GM21447 (cell line): ENCODE measurements at regions not wholly inside any gene's neighbourhood (a gene's known extent, or its start where the extent isn't known, plus 50 kb on each side); places are given as distances from the start of the nearest gene placed in this dataset.
"Not testable (repeated sequence)": the region's sequence is repeated elsewhere in the genome, so short reads cannot be mapped to it uniquely, and the experiment has no call there.

Experiments
- ATAC-seq: cut with Tn5 transposase; IDR thresholded peaks from one replicate; pipeline ENCODE4 v1.9.1; 2021; ENCODE audit not compliant: unreplicated experiment

DNA sequence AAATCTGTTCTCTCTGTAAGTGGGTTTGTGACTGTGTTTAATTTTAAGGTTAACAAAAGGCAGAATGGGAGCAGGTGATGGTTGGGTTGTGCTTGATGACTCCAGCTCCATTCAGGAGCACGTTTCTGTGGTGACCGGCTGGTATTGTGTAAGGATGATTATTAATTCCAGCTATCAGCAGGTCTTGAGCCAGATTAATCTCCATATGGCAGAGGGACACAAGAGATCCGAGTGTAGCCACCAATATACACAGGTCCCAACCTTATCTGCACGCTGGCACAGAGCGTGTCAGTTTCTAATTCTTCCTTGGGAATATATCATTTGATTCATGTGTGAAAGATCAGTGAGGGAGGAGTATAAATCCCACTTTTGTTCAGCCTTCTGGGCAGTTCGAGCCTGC lies 199.0 kb upstream of the DCC start:
- ATAC-seq = no peak

DNA sequence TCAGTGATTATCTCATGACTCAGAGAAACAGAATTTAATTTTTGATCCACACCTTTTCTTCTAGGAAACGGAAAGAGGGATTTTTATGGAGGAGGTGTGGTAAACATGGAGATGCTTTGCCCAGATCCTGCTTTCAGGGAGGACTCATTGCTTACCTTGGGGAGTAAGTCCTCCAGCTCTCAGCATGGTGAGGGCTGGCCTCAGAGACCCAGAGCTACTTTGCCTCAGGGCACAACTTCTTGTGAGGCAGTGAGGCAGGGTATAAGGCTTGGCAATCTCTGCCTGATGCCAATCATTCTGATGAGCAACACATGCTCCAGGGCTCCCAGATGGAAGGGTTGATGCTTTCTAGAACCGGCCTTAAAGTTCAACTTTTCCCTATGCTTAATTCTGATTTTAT lies 189.9 kb upstream of the DCC start:
- ATAC-seq = no peak

DNA sequence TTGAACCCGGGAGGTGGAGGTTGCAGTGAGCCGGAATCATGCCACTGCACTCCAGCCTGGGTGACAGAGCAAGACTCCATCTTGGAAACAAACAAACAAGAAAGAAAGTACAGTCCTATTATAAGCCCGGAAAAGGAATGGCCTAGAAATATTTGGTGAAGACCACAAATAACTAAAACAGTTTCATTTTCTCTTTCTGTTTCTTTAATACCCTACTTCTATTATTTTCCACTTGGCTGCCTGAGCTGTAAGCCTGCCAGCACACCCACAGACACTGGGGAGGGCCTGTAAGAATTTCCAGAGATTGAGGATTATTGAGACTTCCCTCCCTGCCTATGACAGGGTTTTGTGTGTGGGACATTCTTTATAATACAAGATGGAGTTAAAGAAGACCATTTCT lies 188.0 kb upstream of the DCC start:
- no peak for ATAC-seq

DNA sequence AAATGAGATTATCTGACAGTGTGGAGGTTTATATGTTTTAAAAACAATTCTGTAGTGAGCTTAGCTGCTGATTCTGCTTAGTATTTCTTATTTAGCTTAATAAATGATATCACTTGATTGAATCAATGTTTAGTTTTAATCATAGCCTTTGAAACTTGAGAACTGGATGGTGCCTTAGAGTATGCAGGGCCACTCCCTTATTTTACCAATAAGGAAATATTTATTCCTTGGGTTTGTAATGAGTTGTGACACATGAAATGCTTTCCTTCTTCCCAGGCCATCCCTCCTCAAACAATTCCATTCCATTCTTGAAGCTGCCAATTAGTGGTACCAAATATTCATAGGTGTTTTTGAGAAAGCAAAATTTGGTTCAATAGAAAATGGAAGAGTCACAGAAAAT lies 183.8 kb upstream of the DCC start:
- no peak for ATAC-seq

DNA sequence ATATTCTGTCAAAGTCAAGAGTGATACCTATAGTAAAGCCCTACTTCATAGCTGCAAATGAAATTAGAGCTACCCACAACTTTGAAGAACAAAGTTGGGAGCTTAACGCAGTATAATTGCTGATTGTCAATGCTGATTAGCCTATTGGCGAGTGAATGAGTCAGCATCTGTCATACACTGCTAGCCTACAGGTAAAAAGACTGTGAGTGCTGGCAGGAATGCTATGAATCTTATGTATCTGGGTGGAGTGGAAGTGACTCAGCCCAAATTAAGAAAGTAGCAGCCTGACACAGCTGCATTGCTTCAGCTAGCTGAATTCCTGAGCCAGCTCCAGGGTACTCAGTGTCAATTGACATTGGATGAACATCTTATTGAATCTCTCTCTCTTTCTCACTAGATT lies 179.4 kb upstream of the DCC start:
- no peak for ATAC-seq

DNA sequence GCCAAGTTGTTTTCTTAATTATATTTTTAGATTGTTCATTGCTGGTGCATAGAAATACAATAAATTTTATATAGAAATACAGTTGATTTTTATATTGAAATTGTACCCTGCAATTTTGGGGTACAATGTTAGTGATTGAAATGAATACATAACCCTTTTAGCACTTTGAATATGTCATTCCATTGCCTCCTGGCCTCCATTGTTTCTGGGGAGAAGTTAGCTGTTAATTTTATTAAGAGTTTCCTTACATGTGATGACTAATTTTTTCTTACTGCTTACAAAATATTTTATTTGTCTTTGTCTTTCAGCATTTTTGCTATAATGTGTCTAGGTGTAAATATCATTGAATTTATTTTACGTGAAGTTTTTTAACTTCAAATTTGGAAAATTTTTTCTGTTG lies 176.5 kb upstream of the DCC start:
- no peak for ATAC-seq

DNA sequence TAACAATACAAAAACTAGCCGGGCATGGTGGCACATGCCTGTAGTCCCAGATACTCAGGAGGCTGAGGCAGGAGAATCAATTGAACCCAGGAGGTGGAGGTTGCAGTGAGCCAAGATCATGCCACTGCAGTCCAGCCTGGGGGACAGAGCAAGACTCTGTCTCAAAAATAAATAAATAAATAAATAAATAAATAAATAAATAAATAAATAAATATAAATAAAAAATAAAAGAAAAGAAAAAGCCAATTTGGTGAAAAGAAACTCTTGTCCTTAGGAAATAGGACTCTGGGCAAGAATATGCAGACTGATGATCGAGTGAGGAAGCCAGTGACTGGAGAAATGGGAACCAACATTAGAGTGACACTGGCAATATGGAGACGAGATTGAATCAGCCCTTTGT lies 171.9 kb upstream of the DCC start:
- not testable (repeated sequence) for ATAC-seq

DNA sequence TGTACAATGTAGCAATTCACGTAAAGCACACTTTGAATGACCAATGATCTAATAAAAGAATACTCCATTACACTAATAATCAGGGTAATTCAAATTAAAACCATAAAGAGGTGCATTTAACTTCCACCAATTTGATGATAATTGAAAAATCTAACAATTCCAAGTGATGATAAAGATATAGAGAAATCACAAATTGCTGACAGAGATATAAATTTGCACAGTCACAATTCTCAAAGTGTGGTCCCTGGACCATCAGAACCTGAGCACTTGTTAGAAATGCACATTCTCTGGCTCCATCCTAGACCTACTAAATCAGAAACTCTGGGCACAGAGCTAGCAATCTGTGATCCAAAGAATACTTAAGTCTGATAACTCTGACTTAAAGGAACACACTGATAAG lies 165.8 kb upstream of the DCC start:
- ATAC-seq = no peak

DNA sequence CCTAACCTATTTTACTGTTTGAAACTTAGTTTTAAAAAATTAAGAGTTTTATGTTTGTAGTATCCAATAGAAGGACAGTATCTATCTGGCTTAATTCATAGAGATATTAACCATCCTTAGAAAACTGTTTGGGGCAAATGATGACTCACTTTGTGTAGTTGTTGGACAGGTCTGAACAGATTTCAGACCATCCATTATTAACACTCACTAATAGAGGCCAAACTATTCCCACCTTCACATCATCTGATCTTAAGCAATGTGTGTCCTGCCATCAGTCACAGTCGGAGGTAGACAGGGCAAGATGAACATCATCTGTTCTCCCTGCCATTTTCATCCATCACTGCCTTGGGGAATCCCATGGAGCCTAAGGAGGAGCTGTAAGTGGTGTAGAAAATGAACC lies 164.6 kb upstream of the DCC start:
- ATAC-seq = no peak

DNA sequence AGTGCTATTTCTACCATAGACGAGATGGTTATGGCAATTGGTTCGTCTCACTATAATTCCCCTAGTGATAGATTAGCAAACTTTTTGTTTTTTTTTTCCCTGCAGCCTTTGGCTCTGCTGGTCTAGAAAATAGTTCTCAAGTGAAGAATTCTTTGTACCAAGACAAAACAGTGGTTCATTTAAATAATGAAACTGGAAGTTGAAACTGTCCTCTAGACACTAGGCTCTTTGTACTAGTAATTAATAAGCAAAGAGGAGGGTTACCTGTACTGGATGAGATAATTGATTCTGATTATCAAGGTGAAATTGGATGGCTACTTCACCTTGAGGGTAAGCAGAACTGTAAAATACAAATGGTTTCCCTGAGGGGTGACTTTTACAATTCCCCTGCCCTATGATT lies 156.9 kb upstream of the DCC start:
- no peak for ATAC-seq

DNA sequence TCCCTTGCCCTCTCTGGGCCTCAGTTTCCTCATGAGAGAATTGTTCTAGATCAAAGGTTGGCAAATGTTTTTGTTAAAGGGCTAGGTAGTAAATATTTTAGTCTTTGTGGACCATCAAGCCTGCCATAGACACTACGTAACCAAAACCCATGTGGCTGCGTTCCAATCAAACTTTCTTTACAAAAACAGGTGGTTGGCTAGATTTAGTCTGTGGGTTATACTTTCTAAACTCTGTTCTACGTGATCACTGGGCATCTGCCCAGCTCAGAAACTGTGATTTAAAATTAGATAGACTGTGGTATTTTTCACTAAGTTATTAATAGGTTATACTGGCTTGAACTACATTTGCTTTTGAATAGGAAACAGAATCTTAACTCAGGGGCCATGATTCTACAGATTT lies 149.8 kb upstream of the DCC start:
- no peak for ATAC-seq

DNA sequence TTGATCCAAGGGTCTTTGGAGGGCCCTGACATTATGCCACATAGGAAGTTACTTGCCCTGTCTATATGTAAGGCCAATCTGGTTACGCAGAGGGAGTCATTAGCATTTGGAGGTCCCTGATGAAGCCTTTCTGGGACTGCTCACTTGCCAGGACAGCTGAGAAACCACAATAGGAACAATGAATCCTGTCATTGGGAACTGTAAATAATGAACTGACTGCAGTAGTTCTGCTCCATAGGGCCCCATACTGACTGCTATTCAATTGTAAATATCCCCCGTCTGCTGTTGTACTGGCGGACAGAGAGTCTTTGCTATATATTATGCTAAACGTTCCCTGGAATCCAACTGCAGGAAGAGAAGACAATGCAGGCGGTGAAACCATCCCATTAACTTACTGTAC lies 149.4 kb upstream of the DCC start:
- ATAC-seq = no peak

DNA sequence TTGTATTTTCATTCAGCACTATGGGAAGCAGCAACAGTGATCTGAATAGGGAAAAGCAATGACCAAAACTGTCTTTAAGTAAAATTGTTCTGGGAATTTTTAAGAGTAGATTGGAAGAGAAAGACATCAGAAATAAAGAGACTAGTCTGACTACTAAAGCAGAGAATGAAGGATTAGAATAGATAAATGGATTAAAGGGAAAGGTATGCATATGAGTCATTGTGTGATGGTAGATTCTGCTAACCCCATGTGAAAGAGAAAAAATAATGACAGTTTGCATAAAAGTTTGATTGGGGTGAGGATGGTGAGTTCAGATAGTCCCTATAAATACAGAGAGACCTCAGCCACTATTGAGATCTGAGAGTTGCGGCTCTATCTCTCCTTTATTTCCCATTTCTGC lies 139.6 kb upstream of the DCC start:
- ATAC-seq = no peak

DNA sequence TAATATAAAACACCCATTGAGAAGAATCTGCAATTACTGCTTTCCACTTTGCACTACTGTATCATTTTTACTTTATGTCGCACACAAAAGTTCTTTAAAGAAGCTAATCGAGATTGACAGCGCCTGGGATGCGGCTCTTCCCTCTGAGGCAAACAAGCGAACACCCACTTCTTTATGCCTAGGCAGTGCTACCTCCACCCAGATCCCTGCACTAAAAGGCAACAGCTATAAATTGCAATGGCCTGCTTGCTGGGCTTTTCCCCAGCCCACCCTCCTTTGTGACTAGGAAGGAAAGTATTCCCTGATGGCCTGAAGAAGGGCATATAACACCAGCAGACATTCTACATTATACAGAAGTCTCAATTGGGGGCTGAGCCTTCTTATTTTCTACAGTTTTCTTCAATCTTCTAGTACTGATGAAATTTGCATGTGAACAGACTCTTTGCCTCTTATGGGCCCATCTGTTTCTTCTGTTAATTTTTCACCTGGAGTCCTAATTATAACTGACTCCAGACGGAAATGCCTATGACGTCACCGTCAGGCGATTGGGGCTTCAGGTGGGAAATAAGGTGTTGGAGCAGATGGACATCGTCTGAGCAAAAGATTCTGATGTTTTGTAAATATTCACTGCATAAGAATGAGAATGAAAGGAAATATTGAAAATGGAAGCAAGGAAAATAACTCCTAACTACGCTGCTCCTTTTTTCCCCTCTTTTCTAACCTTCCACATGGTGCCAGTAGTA lies 138.9 kb upstream of the DCC start:
- no peak for ATAC-seq

DNA sequence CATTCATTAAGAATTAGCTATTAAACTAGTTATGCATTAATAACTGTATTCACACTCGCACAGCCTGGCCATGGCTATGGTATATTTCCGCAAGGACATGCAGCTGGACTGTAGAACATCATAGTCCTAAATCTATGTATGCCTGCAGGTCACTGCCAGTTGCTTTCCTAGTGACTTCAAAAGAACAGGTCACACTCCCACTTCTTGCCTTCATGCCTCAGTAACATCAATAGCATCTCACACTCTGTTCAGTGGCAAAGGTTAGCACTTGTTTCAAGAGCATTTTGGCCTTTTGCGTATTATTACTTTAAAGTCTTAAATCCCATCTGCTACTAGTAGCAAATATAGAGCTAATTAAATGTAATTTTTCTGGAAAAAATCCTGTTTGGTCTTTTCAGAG lies 131.4 kb upstream of the DCC start:
- ATAC-seq = no peak

DNA sequence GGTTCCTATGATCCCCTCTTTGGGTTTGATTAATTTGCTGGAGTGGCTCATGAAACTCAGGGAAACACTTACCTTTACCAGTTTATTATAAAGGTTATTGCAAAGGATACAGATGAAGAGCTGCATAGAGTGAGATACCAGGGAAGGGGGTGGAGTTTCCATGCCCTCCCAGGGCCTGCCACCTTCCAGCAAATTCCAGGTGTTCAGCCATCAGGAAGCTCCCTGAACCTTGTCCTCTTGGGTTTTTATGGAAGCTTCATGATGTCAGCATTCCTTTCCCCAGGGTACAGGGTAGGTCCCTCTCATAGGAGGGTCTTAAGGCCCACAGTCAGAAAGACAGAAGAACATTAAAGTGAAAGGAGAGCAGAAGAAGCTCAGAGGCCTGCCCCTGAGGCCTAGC lies 123.9 kb upstream of the DCC start:
- no peak for ATAC-seq

DNA sequence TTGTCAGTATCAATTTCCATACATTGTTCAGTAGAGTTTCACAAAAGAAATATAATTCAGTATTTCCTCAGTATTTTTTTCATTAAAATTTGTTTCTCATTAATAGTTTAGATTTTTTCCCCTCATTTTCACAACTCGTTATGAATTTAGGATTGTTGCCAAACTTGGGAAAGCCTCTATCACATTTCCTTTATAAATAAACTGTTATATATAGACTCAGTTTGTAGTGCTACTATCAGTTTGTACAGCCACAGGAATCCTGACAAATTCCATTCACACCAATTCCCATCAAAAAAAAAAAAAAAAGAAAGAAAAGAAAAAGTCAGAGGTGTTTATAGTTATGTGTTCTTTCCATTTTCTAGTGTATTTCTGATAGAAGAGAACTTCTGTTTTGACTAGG lies 123.3 kb upstream of the DCC start:
- no peak for ATAC-seq

DNA sequence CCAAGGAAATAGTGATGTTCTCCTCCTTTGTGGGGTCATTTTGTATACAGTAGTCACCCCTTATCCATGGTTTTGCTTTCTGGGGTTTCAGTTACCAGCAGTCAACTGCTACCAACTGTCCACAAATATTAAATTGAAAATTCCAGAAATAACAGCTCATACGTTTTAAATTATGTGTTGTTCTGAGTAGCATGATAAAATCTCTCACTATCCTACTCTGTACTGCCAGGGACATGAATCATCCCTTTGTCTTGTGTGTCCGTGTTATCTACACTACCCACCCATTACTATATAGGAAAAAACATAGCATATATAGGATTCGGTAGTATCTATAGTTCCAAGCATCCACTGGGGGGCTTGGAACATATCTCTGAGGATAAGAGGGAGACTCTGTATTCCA lies 120.9 kb upstream of the DCC start:
- no peak for ATAC-seq

DNA sequence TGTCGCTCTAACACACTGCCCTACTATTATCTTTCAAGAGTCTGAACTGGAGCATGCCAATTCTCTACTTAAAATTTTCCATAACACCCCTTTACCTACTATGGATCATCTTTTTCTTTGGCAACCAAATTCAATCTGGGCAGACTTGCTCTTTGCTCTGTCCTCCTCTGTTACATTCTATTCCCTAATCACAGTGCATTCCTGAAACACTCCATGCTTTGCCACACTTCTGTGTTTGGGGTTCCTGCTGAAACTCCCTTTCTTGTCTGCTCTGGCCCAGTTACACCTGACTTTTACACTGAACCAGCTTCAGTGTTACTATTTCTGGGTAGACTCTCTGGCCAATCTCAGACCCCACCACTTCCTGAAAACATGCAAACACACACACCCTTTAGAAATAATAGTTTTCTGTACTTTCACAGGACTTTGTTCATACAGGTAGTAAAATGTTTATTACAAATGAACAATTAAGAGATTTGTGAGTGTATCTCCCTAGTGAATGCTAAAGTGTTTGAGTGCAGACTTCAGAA lies 119.9 kb upstream of the DCC start:
- ATAC-seq = no peak

DNA sequence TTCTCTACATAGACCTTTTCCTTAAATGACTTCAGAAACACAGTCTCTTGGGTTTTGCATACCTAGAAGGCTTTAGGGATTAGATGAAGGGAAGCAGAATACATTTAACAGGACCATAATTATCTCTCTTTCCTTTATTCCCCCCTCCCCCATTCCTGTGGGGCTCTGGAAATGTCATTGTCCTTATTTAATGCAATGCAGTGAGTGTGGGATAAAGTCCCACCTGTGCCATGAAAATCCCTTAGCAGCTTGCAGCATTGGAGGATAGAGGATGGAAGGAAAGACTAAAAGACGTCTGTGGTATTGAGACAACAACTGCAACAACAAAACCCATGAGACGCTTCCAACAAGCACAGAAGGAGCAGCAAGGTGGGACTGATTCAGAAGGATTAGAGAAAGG lies 117.8 kb upstream of the DCC start:
- ATAC-seq = no peak

DNA sequence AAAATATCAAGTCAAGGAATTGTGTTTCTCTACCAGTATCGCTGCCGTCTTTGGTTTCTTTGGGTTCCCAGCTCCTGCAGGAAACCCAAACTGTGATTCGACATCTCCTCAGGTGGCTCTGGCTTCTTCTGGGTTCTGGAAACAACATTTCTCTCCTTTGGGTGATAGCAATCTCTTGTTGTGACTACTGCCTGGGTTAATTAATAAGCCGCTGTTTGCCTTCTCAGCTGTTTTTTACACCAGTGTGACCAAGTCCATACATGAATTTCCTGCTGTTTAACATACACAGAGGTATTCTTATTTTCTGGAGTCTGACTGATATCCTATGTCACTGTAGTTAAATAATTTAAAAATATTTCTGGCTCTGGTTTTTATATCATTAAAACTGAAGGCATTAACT lies 112.5 kb upstream of the DCC start:
- ATAC-seq = no peak

DNA sequence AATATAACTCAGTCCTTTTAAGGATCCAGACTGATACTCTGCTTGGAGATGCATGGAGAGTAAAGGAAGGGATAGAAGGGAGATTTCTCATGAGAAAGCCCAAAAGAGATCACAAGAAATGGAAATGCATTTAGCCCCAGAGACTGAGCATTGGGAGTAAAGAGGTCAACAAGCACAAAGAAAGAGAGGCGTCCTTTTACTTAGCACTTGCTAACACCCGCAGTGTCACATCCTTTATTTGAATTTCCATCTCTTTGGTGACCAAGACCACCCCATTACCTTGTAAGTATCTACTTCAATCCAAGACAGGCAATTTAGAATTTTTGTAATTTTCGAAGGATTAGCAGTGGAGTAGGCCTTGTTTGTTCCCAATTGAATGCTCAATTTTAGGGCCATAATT lies 111.8 kb upstream of the DCC start:
- no peak for ATAC-seq

DNA sequence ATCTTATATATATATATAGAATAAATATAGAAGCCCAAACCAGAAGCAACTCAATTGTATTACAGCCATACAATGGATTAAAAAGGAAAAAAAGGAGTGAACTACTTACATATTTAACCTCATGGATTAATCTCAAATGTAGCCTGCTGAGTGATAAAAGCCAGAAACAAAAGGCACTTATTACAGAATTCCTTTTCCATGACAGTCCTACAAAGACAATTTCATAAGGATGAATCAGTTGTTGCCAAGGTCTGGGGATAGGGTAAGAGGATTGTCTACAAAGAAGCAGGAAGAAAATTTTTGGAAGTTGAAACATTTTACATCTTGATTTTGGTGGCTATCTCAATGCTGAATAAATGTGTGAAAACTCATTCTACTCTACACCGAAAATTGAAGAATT lies 103.9 kb upstream of the DCC start:
- ATAC-seq = no peak
